A549 (cell line): ENCODE measurements at regions not wholly inside any gene's neighbourhood (a gene's known extent, or its start where the extent isn't known, plus 50 kb on each side); places are given as distances from the start of the nearest gene placed in this dataset.

Source experiments
- ATAC-seq, 2 experiments: fragments of 200-7000 bp in 1 of 2; fragments of >200 bp in 1 of 2; cut with Nextera tagmentation in 1 of 2; cut with Tn5 transposase in 1 of 2; 3 replicates each; pipeline versions ENCODE4 v1.8.0 to v1.9.1; 2018 to 2020; ENCODE audit warnings: mild to moderate bottlenecking in 1 of 2, moderate library complexity in 1 of 2
- CTCF ChIA-PET: fragments of 300-600 bp; sonication (Branson Sonifier 250); formaldehyde crosslinking; extraction: SDS; loops from one replicate; lab custom pipeline; 2021; ENCODE audit warnings: antibody characterized with exemption, inconsistent platforms; lab: Yijun Ruan, JAX
- POLR2A ChIA-PET: fragments of 350-600 bp; formaldehyde crosslinking; extraction: SDS; loops from one replicate; lab custom pipeline; 2021; ENCODE audit warnings: antibody characterized with exemption, inconsistent platforms; lab: Yijun Ruan, JAX
- DNase-seq, 2 experiments: peaks; one replicate each; pipeline versions ENCODE4 v3.0.0 to v3.0.0-alpha.2; 2011 to 2016; ENCODE audit warnings: low read depth in 1 of 2, low spot score in 1 of 2
- FAIRE-seq: peaks from 2 replicates; lab custom pipeline; 2011; peaks lifted over from hg19 to GRCh38; lab: Jason Lieb, UNC
- H3K27ac ChIP-seq, 2 experiments: fragments of >200 bp; sonication (Bioruptor Twin); formaldehyde crosslinking; 3 replicates each; pipeline ENCODE4 v1.5.1; 2016 to 2017
- H3K4me1 ChIP-seq: fragments of >200 bp; sonication (Bioruptor Twin); formaldehyde crosslinking; 3 replicates; pipeline ENCODE4 v1.6.1; 2016
- H3K4me2 ChIP-seq: fragments of >200 bp; sonication (Bioruptor Twin); formaldehyde crosslinking; 3 replicates; pipeline ENCODE4 v1.6.1; 2016
- H3K4me3 ChIP-seq: fragments of >200 bp; sonication (Bioruptor Twin); formaldehyde crosslinking; 3 replicates; pipeline ENCODE4 v1.5.1; 2016
- H3K9me3 ChIP-seq: fragments of >200 bp; sonication (Bioruptor Twin); formaldehyde crosslinking; 3 replicates; pipeline ENCODE4 v1.6.1; 2016
- CBX2 ChIP-seq: fragments of 200-600 bp; sonication (generic); IDR thresholded peaks from 2 replicates; pipeline ENCODE4 v1.6.1; 2016; ENCODE audit warnings: low read depth, mild to moderate bottlenecking, borderline replicate concordance
- CBX8 ChIP-seq: fragments of 200-600 bp; sonication (generic); IDR thresholded peaks from 2 replicates; pipeline ENCODE4 v1.6.1; 2016
- CEBPB ChIP-seq, 2 experiments: fragments of >200 bp in 1 of 2; sonication (Bioruptor Twin) in 1 of 2; formaldehyde crosslinking in 1 of 2; IDR thresholded peaks; 2 replicates each; pipeline ENCODE4 v1.6.1; 2012 to 2016
- CTCF ChIP-seq: fragments of >200 bp; sonication (Bioruptor Twin); formaldehyde crosslinking; IDR thresholded peaks from 3 replicates; pipeline ENCODE4 v1.5.1; 2016
- EHMT2 ChIP-seq: fragments of 200-600 bp; sonication (generic); IDR thresholded peaks from 2 replicates; pipeline ENCODE4 v1.6.1; 2016; ENCODE audit warnings: antibody characterized with exemption, low read depth, mild to moderate bottlenecking, moderate library complexity
- EP300 ChIP-seq, 2 experiments: fragments of >200 bp; sonication (Bioruptor Twin); formaldehyde crosslinking; IDR thresholded peaks; 2 replicates in 1 of 2; 3 replicates in 1 of 2; pipeline ENCODE4 v1.6.1; 2016 to 2017
- FOSB ChIP-seq: fragments of 250-450 bp; sonication (Bioruptor Pico); IDR thresholded peaks from 2 replicates; pipeline ENCODE4 v1.5.0; 2020; ENCODE audit warnings: mild to moderate bottlenecking, moderate library complexity
- FOXS1 ChIP-seq: fragments of 250-450 bp; sonication (Bioruptor Pico); IDR thresholded peaks from 2 replicates; pipeline ENCODE4 v1.5.0; 2020; ENCODE audit warnings: mild to moderate bottlenecking, moderate library complexity
- HOXB13 ChIP-seq: fragments of 250-450 bp; sonication (Bioruptor Pico); IDR thresholded peaks from 2 replicates; pipeline ENCODE4 v1.5.0; 2020; ENCODE audit warnings: low read depth, mild to moderate bottlenecking, moderate library complexity
- MAZ ChIP-seq: fragments of 150-350 bp; IDR thresholded peaks from 2 replicates; pipeline ENCODE4 v1.6.1; 2014; ENCODE audit warnings: antibody characterized with exemption, low read depth, low read length, borderline replicate concordance
- NR3C1 ChIP-seq: fragments of >200 bp; sonication (Bioruptor Twin); formaldehyde crosslinking; IDR thresholded peaks from 3 replicates; pipeline ENCODE4 v1.6.1; 2017
- RARB ChIP-seq: fragments of 250-450 bp; sonication (Bioruptor Pico); IDR thresholded peaks from 2 replicates; pipeline ENCODE4 v1.8.0; 2021; ENCODE audit warnings: mild to moderate bottlenecking, moderate library complexity
- RFX5 ChIP-seq: fragments of 450-650 bp; IDR thresholded peaks from 2 replicates; pipeline ENCODE4 v1.7.1; 2014; ENCODE audit warnings: antibody characterized with exemption, mild to moderate bottlenecking, moderate library complexity
- SMC3 ChIP-seq: fragments of >200 bp; sonication (Bioruptor Twin); formaldehyde crosslinking; IDR thresholded peaks from 3 replicates; pipeline ENCODE4 v1.6.1; 2018; ENCODE audit warnings: inconsistent platforms
- SREBF2 ChIP-seq: fragments of 450-650 bp; IDR thresholded peaks from 2 replicates; pipeline ENCODE4 v1.6.1; 2014; ENCODE audit warnings: mild to moderate bottlenecking, moderate library complexity
- TFCP2L1 ChIP-seq: fragments of 250-450 bp; sonication (Bioruptor Pico); IDR thresholded peaks from 2 replicates; pipeline ENCODE4 v1.5.0; 2021; ENCODE audit warnings: mild to moderate bottlenecking
- TP53 ChIP-seq: fragments of 250-450 bp; sonication (Bioruptor Pico); IDR thresholded peaks from 2 replicates; pipeline ENCODE4 v1.5.0; 2021; ENCODE audit warnings: mild to moderate bottlenecking, moderate library complexity
- ZC3H11A ChIP-seq: fragments of 450-650 bp; IDR thresholded peaks from 2 replicates; pipeline ENCODE4 v1.6.1; 2014; ENCODE audit warnings: antibody characterized with exemption, mild to moderate bottlenecking
- ZNF302 ChIP-seq: fragments of 250-450 bp; sonication (Bioruptor Pico); IDR thresholded peaks from 2 replicates; pipeline ENCODE4 v1.9.0; 2021; ENCODE audit warnings: inconsistent platforms, mild to moderate bottlenecking, moderate library complexity
- ZSCAN20 ChIP-seq: fragments of 250-450 bp; sonication (Bioruptor Pico); IDR thresholded peaks from 2 replicates; pipeline ENCODE4 v1.8.0; 2022; ENCODE audit warnings: mild to moderate bottlenecking, moderate library complexity
- WGBS: methylation state at CpG from one replicate; pipeline ENCODE4 v1.1.6; 2017; ENCODE audit errors: missing lambda C conversion rate; 5-methylcytosine and 5-hydroxymethylcytosine counted together
- TF ChIP-seq, protein P1 (sequence below): fragments of 200-600 bp; sonication (generic); IDR thresholded peaks from 2 replicates; pipeline ENCODE4 v1.6.1; 2016; ENCODE audit warnings: antibody characterized with exemption, mild to moderate bottlenecking, moderate library complexity

- ChIA-PET POLR2A (no interaction called here), CTCF (no interaction called here)
- 6% methylated on average over 3 of the region's 3 CpGs for WGBS
- FAIRE-seq, result no peak
- Histone ChIP-seq H3K4me1 (no peaks in the 10 kb centered on the region), H3K9me3 (no peaks in the 10 kb centered on the region), H3K4me3 (no peak overlapping the region), H3K27ac (no peak overlapping the region), H3K4me2 (no peak overlapping the region)
- TF ChIP-seq CBX2, result no peak
- no peak for TF ChIP-seq RFX5
- no peak for DNase-seq
- ATAC-seq, result no peak
These were observed 75.7 kb upstream of the TEX13D start for GRCh38 chrX:124256629-124257380.

GRCh38 chrX:124257924-124258702 is 74.3 kb upstream of the TEX13D start:
- WGBS, result 51% methylated on average over 5 of the region's 5 CpGs
- ChIA-PET POLR2A (no interaction called here), CTCF (no interaction called here)
- FAIRE-seq (no peak), ATAC-seq (no peak), DNase-seq (no peak)
- no peak overlapping the region for H3K27ac ChIP-seq
- no peak overlapping the region for H3K4me3 ChIP-seq
- no peak for TF ChIP-seq CEBPB (IDR thresholded peaks at IDR 0.05)
- no peak for TF ChIP-seq ZSCAN20 (CRISPR knock-in tag)
- TF ChIP-seq CBX8, result no peak
- no peak for TF ChIP-seq NR3C1
- no peak overlapping the region for H3K4me2 ChIP-seq
- H3K4me1 ChIP-seq, result no peaks in the 10 kb centered on the region
- no peaks in the 10 kb centered on the region for H3K9me3 ChIP-seq

GRCh38 chrX:124260845-124261244 is 71.6 kb upstream of the TEX13D start:
- CTCF ChIA-PET, result no interaction called here
- TF ChIP-seq ZSCAN20 (CRISPR knock-in tag) (no peak), RARB (CRISPR knock-in tag) (no peak), SREBF2 (no peak), ZC3H11A (no peak)
- TF ChIP-seq, protein P1, sequence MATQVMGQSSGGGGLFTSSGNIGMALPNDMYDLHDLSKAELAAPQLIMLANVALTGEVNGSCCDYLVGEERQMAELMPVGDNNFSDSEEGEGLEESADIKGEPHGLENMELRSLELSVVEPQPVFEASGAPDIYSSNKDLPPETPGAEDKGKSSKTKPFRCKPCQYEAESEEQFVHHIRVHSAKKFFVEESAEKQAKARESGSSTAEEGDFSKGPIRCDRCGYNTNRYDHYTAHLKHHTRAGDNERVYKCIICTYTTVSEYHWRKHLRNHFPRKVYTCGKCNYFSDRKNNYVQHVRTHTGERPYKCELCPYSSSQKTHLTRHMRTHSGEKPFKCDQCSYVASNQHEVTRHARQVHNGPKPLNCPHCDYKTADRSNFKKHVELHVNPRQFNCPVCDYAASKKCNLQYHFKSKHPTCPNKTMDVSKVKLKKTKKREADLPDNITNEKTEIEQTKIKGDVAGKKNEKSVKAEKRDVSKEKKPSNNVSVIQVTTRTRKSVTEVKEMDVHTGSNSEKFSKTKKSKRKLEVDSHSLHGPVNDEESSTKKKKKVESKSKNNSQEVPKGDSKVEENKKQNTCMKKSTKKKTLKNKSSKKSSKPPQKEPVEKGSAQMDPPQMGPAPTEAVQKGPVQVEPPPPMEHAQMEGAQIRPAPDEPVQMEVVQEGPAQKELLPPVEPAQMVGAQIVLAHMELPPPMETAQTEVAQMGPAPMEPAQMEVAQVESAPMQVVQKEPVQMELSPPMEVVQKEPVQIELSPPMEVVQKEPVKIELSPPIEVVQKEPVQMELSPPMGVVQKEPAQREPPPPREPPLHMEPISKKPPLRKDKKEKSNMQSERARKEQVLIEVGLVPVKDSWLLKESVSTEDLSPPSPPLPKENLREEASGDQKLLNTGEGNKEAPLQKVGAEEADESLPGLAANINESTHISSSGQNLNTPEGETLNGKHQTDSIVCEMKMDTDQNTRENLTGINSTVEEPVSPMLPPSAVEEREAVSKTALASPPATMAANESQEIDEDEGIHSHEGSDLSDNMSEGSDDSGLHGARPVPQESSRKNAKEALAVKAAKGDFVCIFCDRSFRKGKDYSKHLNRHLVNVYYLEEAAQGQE, result no peak
- TF ChIP-seq, all 56 proteins: peak for 0
- Histone ChIP-seq H3K9me3 (no peaks in the 10 kb centered on the region), H3K4me1 (no peaks in the 10 kb centered on the region), H3K4me2 (no peak overlapping the region), H3K4me3 (no peak overlapping the region), H3K27ac (no peak overlapping the region)
- no peak for DNase-seq
- FAIRE-seq, result no peak
- POLR2A ChIA-PET, result no interaction called here
- ATAC-seq, result no peak
- WGBS, result 36% methylated on average over 2 of the region's 2 CpGs

DNA sequence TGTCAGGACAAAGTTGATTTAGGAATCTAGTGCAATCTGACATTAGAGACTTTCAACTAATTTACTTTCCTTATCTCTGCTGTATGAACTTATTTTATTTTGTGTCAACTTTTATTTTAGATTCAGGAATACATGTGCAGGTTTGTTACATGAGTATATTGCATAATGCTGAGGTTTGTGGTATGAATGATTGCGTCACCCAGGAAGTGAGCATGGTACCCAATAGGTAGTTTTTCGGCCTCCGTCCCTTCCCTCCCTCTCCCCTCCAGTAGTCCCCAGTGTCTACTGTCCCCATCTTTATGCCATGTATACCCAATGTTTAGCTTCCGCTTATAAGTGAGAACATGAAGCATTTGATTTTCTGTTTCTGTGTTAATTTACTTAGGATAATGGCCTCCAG is 68.7 kb upstream of the TEX13D start:
- WGBS, result 48% methylated on average over 4 of the region's 4 CpGs
- no peak for FAIRE-seq
- Histone ChIP-seq H3K4me2 (no peak overlapping the region), H3K9me3 (no peaks in the 10 kb centered on the region), H3K4me3 (no peak overlapping the region), H3K4me1 (no peaks in the 10 kb centered on the region), H3K27ac (no peak overlapping the region)
- no peak for ATAC-seq
- ChIA-PET CTCF (no interaction called here), POLR2A (no interaction called here)
- DNase-seq, result no peak
- 0 out of 4 replicates have a peak, but pooled peaks have one; percentile 18 to 25 for TF ChIP-seq CEBPB (IDR thresholded peaks at IDR 0.05)
- TF ChIP-seq TFCP2L1 (CRISPR knock-in tag), result no peak
- no peak for TF ChIP-seq EP300 (IDR thresholded peaks at IDR 0.05)

DNA sequence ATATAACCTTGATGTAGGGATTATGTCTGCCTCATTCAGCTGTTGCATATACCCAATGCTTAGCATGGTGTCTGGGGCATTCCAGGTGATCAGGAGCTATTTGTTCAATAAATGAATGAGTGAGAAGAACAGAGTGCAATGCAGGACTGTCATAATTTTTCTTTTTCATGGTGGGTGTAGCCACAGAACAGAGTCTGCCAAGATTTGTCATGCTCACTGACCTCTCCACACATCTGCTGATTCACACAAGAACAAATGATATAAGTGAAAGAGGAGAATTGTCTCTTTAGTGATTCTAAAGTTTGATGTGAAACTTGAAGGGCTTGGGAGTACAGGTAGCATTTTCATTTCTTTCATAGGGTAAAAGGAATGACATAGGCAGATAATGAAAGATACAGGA is 64.4 kb upstream of the TEX13D start:
- FAIRE-seq (no peak), DNase-seq (no peak), ATAC-seq (no peak)
- Histone ChIP-seq H3K27ac (no peak overlapping the region), H3K4me2 (no peak overlapping the region), H3K4me3 (no peak overlapping the region), H3K4me1 (no peaks in the 10 kb centered on the region), H3K9me3 (no peaks in the 10 kb centered on the region)
- POLR2A ChIA-PET, result no interaction called here
- CTCF ChIA-PET, result no interaction called here
- TF ChIP-seq CBX2 (no peak), TP53 (CRISPR knock-in tag) (no peak), HOXB13 (no peak), SMC3 (no peak), CTCF (no peak), ZSCAN20 (CRISPR knock-in tag) (no peak), FOXS1 (CRISPR knock-in tag) (no peak), ZNF302 (no peak), MAZ (no peak), EHMT2 (no peak), CEBPB (IDR thresholded peaks at IDR 0.05) (no peak), FOSB (CRISPR knock-in tag) (no peak), TFCP2L1 (CRISPR knock-in tag) (no peak)
